Mesenchymal stem cell (in vitro differentiated cells and primary cell): ENCODE measurements at regions not wholly inside any gene's neighbourhood (a gene's known extent, or its start where the extent isn't known, plus 50 kb on each side); places are given as distances from the start of the nearest gene placed in this dataset.

Experiments used
- DNase-seq: peaks from one replicate; pipeline ENCODE4 v3.0.0-alpha.2; 2013
- H2AFZ ChIP-seq: one replicate; pipeline ENCODE4 v1.6.1; 2013; ENCODE audit warnings: low read depth, mild to moderate bottlenecking, control low read depth, inconsistent platforms, low read length, moderate library complexity
- H2AK5ac ChIP-seq: 2 replicates; pipeline ENCODE4 v1.6.1; 2013; ENCODE audit warnings: low read length, moderate library complexity, mild to moderate bottlenecking, inconsistent platforms; ENCODE audit not compliant: severe bottlenecking
- H2BK120ac ChIP-seq: one replicate; pipeline ENCODE4 v1.6.1; 2013; ENCODE audit warnings: low read depth, mild to moderate bottlenecking, inconsistent platforms, low read length, moderate library complexity
- H2BK12ac ChIP-seq, 2 experiments: one replicate each; pipeline ENCODE4 v1.6.1; 2013; ENCODE audit warnings: inconsistent platforms in 2 of 2, low read length in 2 of 2, mild to moderate bottlenecking in 2 of 2, moderate library complexity in 2 of 2, control low read depth in 1 of 2
- H2BK15ac ChIP-seq: one replicate; pipeline ENCODE4 v1.6.1; 2013; ENCODE audit warnings: mild to moderate bottlenecking, low read depth, inconsistent platforms; ENCODE audit not compliant: poor library complexity, severe bottlenecking
- H2BK5ac ChIP-seq: 2 replicates; pipeline ENCODE4 v1.6.1; 2013; ENCODE audit warnings: low read depth, mild to moderate bottlenecking, low read length, control low read depth, inconsistent platforms; ENCODE audit not compliant: poor library complexity, severe bottlenecking
- H3K14ac ChIP-seq, 2 experiments: one replicate each; pipeline ENCODE4 v1.6.1; 2013; ENCODE audit warnings: inconsistent platforms in 2 of 2, low read length in 2 of 2, control low read depth in 1 of 2, mild to moderate bottlenecking in 1 of 2, moderate library complexity in 1 of 2
- H3K18ac ChIP-seq, 2 experiments: one replicate each; pipeline ENCODE4 v1.6.1; 2013; ENCODE audit warnings: inconsistent platforms in 2 of 2, low read length in 2 of 2, control low read depth in 1 of 2, low read depth in 1 of 2, mild to moderate bottlenecking in 1 of 2
- H3K23ac ChIP-seq, 2 experiments: one replicate each; pipeline ENCODE4 v1.6.1; 2013; ENCODE audit warnings: inconsistent platforms in 2 of 2, low read length in 2 of 2, mild to moderate bottlenecking in 2 of 2, moderate library complexity in 2 of 2, control low read depth in 1 of 2
- H3K27ac ChIP-seq: 2 replicates; pipeline ENCODE4 v1.5.1; 2013; ENCODE audit warnings: mild to moderate bottlenecking, moderate library complexity, low read length, control low read depth, inconsistent platforms; ENCODE audit not compliant: poor library complexity, severe bottlenecking
- H3K27me3 ChIP-seq, 2 experiments: 2 replicates each; pipeline versions ENCODE4 v1.6.1 to v1.7.0; 2013; ENCODE audit warnings: low read length in 2 of 2, mild to moderate bottlenecking in 2 of 2, moderate library complexity in 2 of 2, control low read depth in 1 of 2, inconsistent platforms in 1 of 2; ENCODE audit not compliant: control insufficient read depth in 1 of 2, insufficient read depth in 1 of 2
- H3K36me3 ChIP-seq, 2 experiments: 2 replicates each; pipeline versions ENCODE4 v1.6.1 to v1.7.0; 2013; ENCODE audit warnings: low read length in 2 of 2, control low read depth in 1 of 2, inconsistent platforms in 1 of 2, low read depth in 1 of 2, mild to moderate bottlenecking in 1 of 2; ENCODE audit not compliant: insufficient read depth in 2 of 2, control insufficient read depth in 1 of 2
- H3K4ac ChIP-seq, 2 experiments: one replicate each; pipeline ENCODE4 v1.6.1; 2013; ENCODE audit warnings: inconsistent platforms in 2 of 2, low read length in 2 of 2, mild to moderate bottlenecking in 2 of 2, moderate library complexity in 2 of 2, control low read depth in 1 of 2, low read depth in 1 of 2
- H3K4me1 ChIP-seq: 2 replicates; pipeline ENCODE4 v1.6.1; 2013; ENCODE audit warnings: low read depth, low read length, control low read depth; ENCODE audit not compliant: control insufficient read depth, insufficient read depth
- H3K4me2 ChIP-seq: 2 replicates; pipeline ENCODE4 v1.6.1; 2013; ENCODE audit warnings: low read length, mild to moderate bottlenecking, inconsistent platforms; ENCODE audit not compliant: poor library complexity, severe bottlenecking
- H3K4me3 ChIP-seq, 2 experiments: 2 replicates each; pipeline versions ENCODE4 v1.5.1 to v1.7.0; 2013; ENCODE audit warnings: low read length in 2 of 2, mild to moderate bottlenecking in 2 of 2, control low read depth in 1 of 2, low read depth in 1 of 2; ENCODE audit not compliant: insufficient read depth in 1 of 2
- H3K79me1 ChIP-seq: replicated peaks from 2 replicates; pipeline ENCODE4 v1.6.1; 2013; ENCODE audit warnings: mild to moderate bottlenecking, control low read depth, low read length, inconsistent platforms; ENCODE audit not compliant: poor library complexity, severe bottlenecking
- H3K9ac ChIP-seq: 2 replicates; pipeline ENCODE4 v1.7.0; 2013; ENCODE audit warnings: mild to moderate bottlenecking, low read length, moderate library complexity
- H3K9me3 ChIP-seq: 2 replicates; pipeline ENCODE4 v1.7.0; 2013; ENCODE audit warnings: mild to moderate bottlenecking, low read length; ENCODE audit not compliant: control insufficient read depth
- H4K8ac ChIP-seq: one replicate; pipeline ENCODE4 v1.6.1; 2013; ENCODE audit warnings: inconsistent platforms, mild to moderate bottlenecking, low read length, moderate library complexity
- H4K91ac ChIP-seq: one replicate; pipeline ENCODE4 v1.6.1; 2013; ENCODE audit warnings: mild to moderate bottlenecking, low read length, inconsistent platforms
- WGBS: methylation state at CpG from one replicate; pipeline ENCODE4 v1.1.7; 2013; ENCODE audit warnings: mixed read lengths; 5-methylcytosine and 5-hydroxymethylcytosine counted together

DNA sequence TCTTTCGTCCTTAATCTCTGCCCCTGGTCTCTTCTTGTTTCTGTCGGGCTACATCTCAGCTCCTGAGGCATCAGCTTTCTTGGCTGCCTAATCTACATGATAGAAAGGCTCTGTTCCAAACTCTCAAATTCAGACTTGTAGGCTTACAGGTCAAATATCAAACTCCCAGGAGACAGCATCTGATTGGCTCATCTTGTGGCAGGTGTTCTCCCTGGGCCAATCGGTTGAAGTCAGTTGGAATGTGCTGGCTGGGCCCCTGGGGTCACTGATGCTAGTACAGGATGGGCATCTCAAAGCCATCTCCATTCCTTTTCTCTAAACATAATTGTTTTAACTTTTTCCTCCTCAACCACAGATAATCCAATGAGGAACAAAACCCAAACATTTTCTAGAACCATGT is 198.7 kb downstream of the CNTN3 start:
- Histone ChIP-seq H3K36me3 (no peaks in the 10 kb centered on the region), H2BK15ac (no peak overlapping the region), H3K79me1 (no peaks in the 10 kb centered on the region)

GRCh38 chr3:74413547-74414241 is 200.8 kb downstream of the CNTN3 start:
- Histone ChIP-seq H3K27me3 (no peaks in the 10 kb centered on the region), H2AFZ (no peak overlapping the region), H2AK5ac (no peak overlapping the region), H3K14ac (no peak overlapping the region), H3K4me2 (no peak overlapping the region), H2BK15ac (no peak overlapping the region), H2BK120ac (no peak overlapping the region), H3K9ac (no peak overlapping the region), H3K27ac (no peak overlapping the region), H3K4me3 (no peak overlapping the region), H3K4ac (no peak overlapping the region), H3K36me3 (no peaks in the 10 kb centered on the region), H3K23ac (no peak overlapping the region), H3K4me1 (no peaks in the 10 kb centered on the region), H3K79me1 (no peaks in the 10 kb centered on the region), H4K8ac (no peak overlapping the region), H3K9me3 (no peaks in the 10 kb centered on the region), H3K18ac (no peak overlapping the region), H4K91ac (no peak overlapping the region), H2BK5ac (no peak overlapping the region), H2BK12ac (no peak overlapping the region)
- 38% methylated on average over 2 of the region's 3 CpGs for WGBS
- DNase-seq: no peak

More for the DNA sequence above, 198.7 kb downstream of the CNTN3 start:
- Histone ChIP-seq H3K27ac (no peak overlapping the region), H3K9me3 (no peaks in the 10 kb centered on the region), H3K4me1 (no peaks in the 10 kb centered on the region), H3K23ac (no peak overlapping the region), H4K8ac (no peak overlapping the region), H3K14ac (no peak overlapping the region), H3K18ac (no peak overlapping the region), H3K4me2 (no peak overlapping the region), H4K91ac (no peak overlapping the region), H3K9ac (no peak overlapping the region), H2AK5ac (no peak overlapping the region), H3K4me3 (no peak overlapping the region), H3K4ac (no peak overlapping the region), H3K27me3 (no peaks in the 10 kb centered on the region), H2BK12ac (no peak overlapping the region), H2BK120ac (no peak overlapping the region), H2AFZ (no peak overlapping the region), H2BK5ac (no peak overlapping the region)
- DNase-seq: no peak
- WGBS: 71% methylated on average over 3 of the region's 3 CpGs

DNA sequence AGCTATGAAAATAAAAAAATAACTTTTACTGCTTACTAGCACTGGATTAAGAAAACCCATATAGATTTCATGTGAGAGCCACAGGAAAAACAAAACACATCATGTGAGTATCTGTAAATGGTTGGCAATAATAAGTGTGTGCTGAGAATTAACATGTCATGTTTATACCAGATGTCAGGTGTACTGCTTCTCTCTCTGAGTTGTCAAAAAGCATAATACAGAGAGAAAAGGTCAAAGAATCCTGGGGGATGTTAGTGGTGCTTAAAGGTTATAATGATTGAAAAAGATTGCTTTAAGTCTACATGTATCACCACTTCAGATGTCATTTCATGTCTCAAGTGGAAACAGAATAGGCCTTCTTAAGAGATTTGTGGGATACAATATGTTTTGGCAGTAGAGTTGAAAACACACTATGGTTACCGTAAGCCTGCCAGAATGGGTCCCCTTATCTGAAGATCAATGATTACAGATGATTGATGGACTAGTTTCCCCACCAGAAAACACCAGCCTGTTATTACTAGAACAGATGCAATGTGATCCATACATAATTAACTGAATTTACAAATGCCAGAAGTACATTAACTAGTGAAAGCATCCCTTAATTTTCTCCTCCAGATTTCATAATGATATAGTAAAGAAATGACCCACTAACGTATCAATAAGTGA is 204.1 kb downstream of the CNTN3 start:
- H4K91ac ChIP-seq: no peak overlapping the region
- no peak overlapping the region for H3K4ac ChIP-seq
- no peak overlapping the region for H3K4me3 ChIP-seq
- no peaks in the 10 kb centered on the region for H3K4me1 ChIP-seq
- no peaks in the 10 kb centered on the region for H3K36me3 ChIP-seq
- H3K27me3 ChIP-seq: no peaks in the 10 kb centered on the region
- no peak overlapping the region for H3K14ac ChIP-seq
- DNase-seq: no peak
- H3K23ac ChIP-seq: no peak overlapping the region
- H3K4me2 ChIP-seq: no peak overlapping the region
- no peak overlapping the region for H2BK15ac ChIP-seq
- no peak overlapping the region for H3K9ac ChIP-seq
- WGBS: 42% methylated on average over 1 of the region's 2 CpGs
- no peak overlapping the region for H2AK5ac ChIP-seq
- no peak overlapping the region for H2AFZ ChIP-seq
- H4K8ac ChIP-seq: no peak overlapping the region
- no peak overlapping the region for H3K18ac ChIP-seq
- no peaks in the 10 kb centered on the region for H3K9me3 ChIP-seq
- no peak overlapping the region for H2BK5ac ChIP-seq
- H3K79me1 ChIP-seq: no peaks in the 10 kb centered on the region
- H2BK120ac ChIP-seq: no peak overlapping the region
- H3K27ac ChIP-seq: no peak overlapping the region
- H2BK12ac ChIP-seq: no peak overlapping the region

- Histone ChIP-seq H3K14ac (no peak overlapping the region), H3K18ac (no peak overlapping the region), H3K27ac (no peak overlapping the region), H2BK12ac (no peak overlapping the region), H3K9ac (no peak overlapping the region), H3K23ac (no peak overlapping the region), H3K4me1 (no peaks in the 10 kb centered on the region), H2AFZ (no peak overlapping the region), H2BK5ac (no peak overlapping the region), H3K79me1 (no peaks in the 10 kb centered on the region), H3K36me3 (no peaks in the 10 kb centered on the region), H3K4ac (no peak overlapping the region), H3K4me2 (no peak overlapping the region), H4K8ac (no peak overlapping the region), H2BK120ac (no peak overlapping the region), H3K9me3 (no peaks in the 10 kb centered on the region), H2AK5ac (no peak overlapping the region), H2BK15ac (no peak overlapping the region), H3K27me3 (no peaks in the 10 kb centered on the region), H4K91ac (no peak overlapping the region), H3K4me3 (no peak overlapping the region)
- DNase-seq: no peak
Measured at GRCh38 chr3:74409066-74409465, 205.4 kb downstream of the CNTN3 start.
